NT2/D1 (cell line): ENCODE measurements at regions not wholly inside any gene's neighbourhood (a gene's known extent, or its start where the extent isn't known, plus 50 kb on each side); places are given as distances from the start of the nearest gene placed in this dataset.

Source experiments
- DNase-seq: peaks from one replicate; pipeline ENCODE4 v3.0.0-alpha.2; 2011; ENCODE audit warnings: low read depth, low spot score
- H3K27me3 ChIP-seq: 2 replicates; pipeline ENCODE4 v1.6.0; 2011; ENCODE audit warnings: mild to moderate bottlenecking; ENCODE audit not compliant: insufficient read length, insufficient read depth
- H3K36me3 ChIP-seq: 2 replicates; pipeline ENCODE4 v1.6.1; 2011; ENCODE audit warnings: mild to moderate bottlenecking, low read length, mixed read lengths; ENCODE audit not compliant: insufficient read depth, insufficient read length
- H3K4me1 ChIP-seq: 2 replicates; pipeline ENCODE4 v1.5.1; 2011; ENCODE audit not compliant: insufficient read depth, insufficient read length
- H3K4me3 ChIP-seq: 2 replicates; pipeline ENCODE4 v1.5.1; 2011; ENCODE audit warnings: low read depth; ENCODE audit not compliant: insufficient read length
- H3K9ac ChIP-seq: 2 replicates; pipeline ENCODE4 v1.6.0; 2011; ENCODE audit warnings: low read depth; ENCODE audit not compliant: insufficient read length
- H3K9me3 ChIP-seq: 2 replicates; pipeline ENCODE4 v1.5.1; 2011; ENCODE audit warnings: mild to moderate bottlenecking, low read length; ENCODE audit not compliant: insufficient read depth
- SUZ12 ChIP-seq: IDR thresholded peaks from 2 replicates; pipeline ENCODE4 v1.6.1; 2011; ENCODE audit not compliant: insufficient read length, insufficient read depth; ENCODE audit errors: extremely low read depth
- YY1 ChIP-seq: IDR thresholded peaks from 2 replicates; pipeline ENCODE4 v1.6.1; 2011; ENCODE audit not compliant: insufficient read length, insufficient read depth
- ZNF274 ChIP-seq: IDR thresholded peaks from 2 replicates; pipeline ENCODE4 v1.6.1; 2011; ENCODE audit warnings: mild to moderate bottlenecking, low read depth, low read length

GRCh38 chr3:25007974-25008658 is 419.9 kb upstream of the RARB start:
- no peak for DNase-seq
- no peak overlapping the region for H3K4me3 ChIP-seq
- no peaks in the 10 kb centered on the region for H3K4me1 ChIP-seq
- no peak for TF ChIP-seq SUZ12
- no peak for TF ChIP-seq ZNF274
- no peak for TF ChIP-seq YY1
- H3K9ac ChIP-seq: no peak overlapping the region
- H3K9me3 ChIP-seq: no peaks in the 10 kb centered on the region
- H3K27me3 ChIP-seq: no peaks in the 10 kb centered on the region
- no peaks in the 10 kb centered on the region for H3K36me3 ChIP-seq

GRCh38 chr3:25009665-25010064 is 418.4 kb upstream of the RARB start:
- H3K27me3 ChIP-seq: no peaks in the 10 kb centered on the region
- no peaks in the 10 kb centered on the region for H3K9me3 ChIP-seq
- H3K9ac ChIP-seq: no peak overlapping the region
- H3K36me3 ChIP-seq: no peaks in the 10 kb centered on the region
- no peak for DNase-seq
- no peaks in the 10 kb centered on the region for H3K4me1 ChIP-seq
- TF ChIP-seq YY1 (no peak), ZNF274 (no peak), SUZ12 (no peak)
- no peak overlapping the region for H3K4me3 ChIP-seq

- TF ChIP-seq SUZ12 (no peak), ZNF274 (no peak), YY1 (no peak)
- no peaks in the 10 kb centered on the region for H3K36me3 ChIP-seq
- H3K27me3 ChIP-seq: no peaks in the 10 kb centered on the region
- DNase-seq: no peak
- no peak overlapping the region for H3K4me3 ChIP-seq
- H3K9me3 ChIP-seq: no peaks in the 10 kb centered on the region
- H3K4me1 ChIP-seq: no peaks in the 10 kb centered on the region
- H3K9ac ChIP-seq: no peak overlapping the region
These were observed 412.5 kb upstream of the RARB start for GRCh38 chr3:25015599-25015998.

GRCh38 chr3:25018909-25019308 is 409.2 kb upstream of the RARB start:
- Histone ChIP-seq H3K9ac (no peak overlapping the region), H3K9me3 (no peaks in the 10 kb centered on the region), H3K27me3 (no peaks in the 10 kb centered on the region), H3K4me3 (no peak overlapping the region), H3K36me3 (no peaks in the 10 kb centered on the region), H3K4me1 (no peaks in the 10 kb centered on the region)
- DNase-seq: no peak
- TF ChIP-seq YY1 (no peak), SUZ12 (no peak), ZNF274 (no peak)

- Histone ChIP-seq H3K9ac (no peak overlapping the region), H3K9me3 (no peaks in the 10 kb centered on the region), H3K4me1 (no peaks in the 10 kb centered on the region), H3K36me3 (no peaks in the 10 kb centered on the region), H3K27me3 (no peaks in the 10 kb centered on the region), H3K4me3 (no peak overlapping the region)
- TF ChIP-seq ZNF274 (no peak), YY1 (no peak)
- DNase-seq: no peak
These were observed 408.6 kb upstream of the RARB start for GRCh38 chr3:25019506-25019905.

GRCh38 chr3:25021816-25022215 is 406.2 kb upstream of the RARB start:
- H3K4me1 ChIP-seq: no peaks in the 10 kb centered on the region
- DNase-seq: no peak
- H3K4me3 ChIP-seq: no peak overlapping the region
- no peaks in the 10 kb centered on the region for H3K27me3 ChIP-seq
- no peak for TF ChIP-seq ZNF274
- no peak for TF ChIP-seq YY1
- H3K36me3 ChIP-seq: no peaks in the 10 kb centered on the region
- H3K9ac ChIP-seq: no peak overlapping the region
- no peaks in the 10 kb centered on the region for H3K9me3 ChIP-seq

- no peak for TF ChIP-seq SUZ12
- TF ChIP-seq ZNF274: no peak
- TF ChIP-seq YY1: no peak
These were observed 404.2 kb upstream of the RARB start for GRCh38 chr3:25023876-25024275.

More at GRCh38 chr3:25023876-25024275, 404.2 kb upstream of the RARB start:
- H3K9ac ChIP-seq: no peak overlapping the region
- H3K27me3 ChIP-seq: no peaks in the 10 kb centered on the region
- H3K36me3 ChIP-seq: no peaks in the 10 kb centered on the region
- H3K9me3 ChIP-seq: no peaks in the 10 kb centered on the region
- H3K4me3 ChIP-seq: no peak overlapping the region
- no peaks in the 10 kb centered on the region for H3K4me1 ChIP-seq
- DNase-seq: no peak
